Gastrocnemius medialis (tissue), 4 donors: ENCODE measurements at regions not wholly inside any gene's neighbourhood (a gene's known extent, or its start where the extent isn't known, plus 50 kb on each side); places are given as distances from the start of the nearest gene placed in this dataset.

Experiments
- POLR2A ChIP-seq, 2 donors: fragments of 450-650 bp; IDR thresholded peaks; one replicate each; pipeline ENCODE4 v1.6.1; 2017; ENCODE audit warnings: antibody characterized with exemption in 2 of 2, mild to moderate bottlenecking in 2 of 2, moderate library complexity in 2 of 2
- TF ChIP-seq, protein P1 (sequence below), 5 experiments: fragments of 450-650 bp in 3 of 5; fragments of 200-600 bp in 2 of 5; sonication (generic) in 2 of 5; IDR thresholded peaks in 4 of 5; conservative IDR thresholded peaks in 1 of 5; 1 replicate in 4 of 5; 2 replicates in 1 of 5; pipeline ENCODE4 v1.5.1; 2016 to 2019; ENCODE audit warnings: antibody characterized with exemption in 5 of 5, mild to moderate bottlenecking in 3 of 5, moderate library complexity in 3 of 5

DNA sequence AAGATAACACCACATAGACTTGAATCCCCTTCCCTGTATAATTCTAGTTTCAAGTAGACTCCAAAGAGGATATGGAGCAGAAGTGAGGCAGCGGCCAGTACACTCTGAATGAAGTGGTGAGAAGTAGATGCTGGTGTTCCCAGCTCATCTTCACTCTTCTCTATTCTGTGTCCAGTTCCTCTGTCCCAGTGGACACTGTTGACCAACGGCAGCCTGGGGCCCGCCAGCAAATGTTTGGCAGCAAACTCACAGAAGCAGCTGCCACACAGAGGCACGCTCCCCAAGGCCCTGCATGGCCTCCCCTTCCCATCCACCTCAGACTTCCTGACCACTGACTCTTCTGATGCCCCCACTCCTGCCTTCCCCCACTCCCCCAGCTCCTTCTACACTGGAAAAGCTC is 358.9 kb upstream of the ID4 start:
- TF ChIP-seq, protein P1, sequence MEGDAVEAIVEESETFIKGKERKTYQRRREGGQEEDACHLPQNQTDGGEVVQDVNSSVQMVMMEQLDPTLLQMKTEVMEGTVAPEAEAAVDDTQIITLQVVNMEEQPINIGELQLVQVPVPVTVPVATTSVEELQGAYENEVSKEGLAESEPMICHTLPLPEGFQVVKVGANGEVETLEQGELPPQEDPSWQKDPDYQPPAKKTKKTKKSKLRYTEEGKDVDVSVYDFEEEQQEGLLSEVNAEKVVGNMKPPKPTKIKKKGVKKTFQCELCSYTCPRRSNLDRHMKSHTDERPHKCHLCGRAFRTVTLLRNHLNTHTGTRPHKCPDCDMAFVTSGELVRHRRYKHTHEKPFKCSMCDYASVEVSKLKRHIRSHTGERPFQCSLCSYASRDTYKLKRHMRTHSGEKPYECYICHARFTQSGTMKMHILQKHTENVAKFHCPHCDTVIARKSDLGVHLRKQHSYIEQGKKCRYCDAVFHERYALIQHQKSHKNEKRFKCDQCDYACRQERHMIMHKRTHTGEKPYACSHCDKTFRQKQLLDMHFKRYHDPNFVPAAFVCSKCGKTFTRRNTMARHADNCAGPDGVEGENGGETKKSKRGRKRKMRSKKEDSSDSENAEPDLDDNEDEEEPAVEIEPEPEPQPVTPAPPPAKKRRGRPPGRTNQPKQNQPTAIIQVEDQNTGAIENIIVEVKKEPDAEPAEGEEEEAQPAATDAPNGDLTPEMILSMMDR (IDR thresholded peaks at IDR 0.05 in 4 of 5, conservative IDR thresholded peaks at IDR 0.05 in 1 of 5): no peak
- TF ChIP-seq POLR2A (IDR thresholded peaks at IDR 0.05): no peak
